ENCODE measurements at regions not wholly inside any gene's neighbourhood (a gene's known extent, or its start where the extent isn't known, plus 50 kb on each side); places are given as distances from the start of the nearest gene placed in this dataset.

DNA sequence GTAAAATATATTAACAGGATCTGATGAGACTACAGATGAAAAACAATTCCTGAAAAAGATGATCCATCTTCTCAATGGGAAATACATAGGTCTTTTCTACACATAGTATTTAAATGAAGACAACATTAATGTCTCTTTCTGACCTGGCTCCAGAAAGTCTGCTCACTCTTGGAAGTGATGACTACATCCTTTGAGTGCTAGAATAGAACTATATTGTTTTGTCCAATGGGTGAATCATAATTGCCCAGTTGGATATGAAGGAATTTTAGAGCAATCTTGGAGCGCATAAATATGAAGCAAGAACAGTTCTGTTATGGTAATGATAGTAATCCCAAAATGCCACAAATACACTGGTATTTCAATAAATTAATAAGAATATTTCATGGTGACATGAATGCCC is 322.1 kb downstream of the DEPDC1B start:
- Histone ChIP-seq H3K4me3 (no peak overlapping the region), H3K27ac (no peak overlapping the region), H3K36me3 (no peaks in the 10 kb centered on the region), H3K27me3 (no peaks in the 10 kb centered on the region), H3K4me1 (no peaks in the 10 kb centered on the region), H3K9me3 (no peaks in the 10 kb centered on the region)
- DNase-seq (no peak), ATAC-seq (no peak)
- intact Hi-C loops (cut with DNase I), result no loop called here
- TF ChIP-seq, protein P1, sequence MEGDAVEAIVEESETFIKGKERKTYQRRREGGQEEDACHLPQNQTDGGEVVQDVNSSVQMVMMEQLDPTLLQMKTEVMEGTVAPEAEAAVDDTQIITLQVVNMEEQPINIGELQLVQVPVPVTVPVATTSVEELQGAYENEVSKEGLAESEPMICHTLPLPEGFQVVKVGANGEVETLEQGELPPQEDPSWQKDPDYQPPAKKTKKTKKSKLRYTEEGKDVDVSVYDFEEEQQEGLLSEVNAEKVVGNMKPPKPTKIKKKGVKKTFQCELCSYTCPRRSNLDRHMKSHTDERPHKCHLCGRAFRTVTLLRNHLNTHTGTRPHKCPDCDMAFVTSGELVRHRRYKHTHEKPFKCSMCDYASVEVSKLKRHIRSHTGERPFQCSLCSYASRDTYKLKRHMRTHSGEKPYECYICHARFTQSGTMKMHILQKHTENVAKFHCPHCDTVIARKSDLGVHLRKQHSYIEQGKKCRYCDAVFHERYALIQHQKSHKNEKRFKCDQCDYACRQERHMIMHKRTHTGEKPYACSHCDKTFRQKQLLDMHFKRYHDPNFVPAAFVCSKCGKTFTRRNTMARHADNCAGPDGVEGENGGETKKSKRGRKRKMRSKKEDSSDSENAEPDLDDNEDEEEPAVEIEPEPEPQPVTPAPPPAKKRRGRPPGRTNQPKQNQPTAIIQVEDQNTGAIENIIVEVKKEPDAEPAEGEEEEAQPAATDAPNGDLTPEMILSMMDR (IDR thresholded peaks at IDR 0.05), result no peak

DNA sequence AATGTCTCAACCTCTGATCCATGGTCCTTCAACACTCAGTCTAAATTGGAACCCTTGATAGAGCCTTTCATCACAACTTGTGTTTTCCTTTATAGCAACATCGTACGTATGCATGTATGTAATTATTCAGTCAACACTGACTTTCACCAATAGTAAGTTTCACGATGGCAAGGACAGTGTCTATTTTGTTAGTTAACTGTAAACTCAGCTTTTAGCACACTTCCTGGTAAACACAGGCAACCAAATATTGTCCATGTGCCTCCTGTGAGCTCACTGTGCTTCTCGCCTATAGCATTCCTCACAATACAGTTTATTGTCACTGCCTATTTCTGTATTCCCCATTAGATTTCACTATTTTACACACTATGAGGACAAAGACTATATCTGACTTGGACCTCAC is 323.1 kb downstream of the DEPDC1B start:
- TF ChIP-seq, protein P1 (IDR thresholded peaks at IDR 0.05), result no peak
- no peak for ATAC-seq
- no peak overlapping the region for H3K4me3 ChIP-seq
- no peaks in the 10 kb centered on the region for H3K9me3 ChIP-seq
- no peak overlapping the region for H3K27ac ChIP-seq
- intact Hi-C loops (cut with DNase I), result no loop called here
- DNase-seq, result no peak
- no peaks in the 10 kb centered on the region for H3K4me1 ChIP-seq
- no peaks in the 10 kb centered on the region for H3K36me3 ChIP-seq
- H3K27me3 ChIP-seq, result no peaks in the 10 kb centered on the region

DNA sequence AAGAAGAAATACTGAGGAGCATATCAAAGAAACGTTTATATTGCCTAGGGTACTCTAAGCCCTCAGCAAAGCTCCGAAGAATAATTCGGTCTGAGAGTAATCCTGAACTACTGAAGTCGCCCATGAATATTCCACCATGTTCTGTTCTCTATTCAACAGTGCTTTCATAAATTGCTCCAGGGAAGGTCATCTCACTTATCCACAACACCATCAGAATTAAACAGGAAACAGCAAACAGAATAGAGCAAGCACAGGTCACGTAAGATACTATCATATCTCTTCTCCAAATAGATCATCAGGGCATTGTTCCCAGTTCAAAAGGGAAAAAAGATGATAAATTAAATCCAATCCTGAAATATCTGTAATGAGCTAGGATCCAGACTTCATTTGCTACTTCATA is 325.6 kb downstream of the DEPDC1B start:
- no peaks in the 10 kb centered on the region for H3K36me3 ChIP-seq
- no peak for DNase-seq
- intact Hi-C loops (cut with DNase I), result no loop called here
- TF ChIP-seq, protein P1 (IDR thresholded peaks at IDR 0.05), result no peak
- no peaks in the 10 kb centered on the region for H3K4me1 ChIP-seq
- H3K4me3 ChIP-seq, result no peak overlapping the region
- no peak for ATAC-seq
- H3K9me3 ChIP-seq, result no peaks in the 10 kb centered on the region
- no peaks in the 10 kb centered on the region for H3K27me3 ChIP-seq
- no peak overlapping the region for H3K27ac ChIP-seq

DNA sequence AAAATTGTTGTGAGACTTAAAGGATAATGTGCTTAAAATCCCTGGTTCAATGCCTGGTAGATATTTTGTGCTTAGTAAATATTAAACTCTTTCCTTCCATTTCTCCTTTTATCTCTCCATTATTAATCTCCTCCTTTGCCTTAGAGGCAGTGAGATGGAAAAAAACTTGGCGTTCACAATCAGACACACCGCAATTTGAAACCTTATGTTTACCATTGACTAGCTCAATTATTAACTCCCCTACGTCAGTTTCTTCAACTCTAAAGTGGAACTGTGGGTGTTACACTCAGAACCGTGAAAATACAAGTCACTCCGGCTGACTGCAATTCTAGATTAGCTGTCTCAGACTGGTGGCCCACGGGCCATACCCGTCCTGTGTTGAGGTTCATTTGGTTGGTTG is 327.2 kb downstream of the DEPDC1B start:
- Histone ChIP-seq H3K27ac (no peak overlapping the region), H3K27me3 (no peaks in the 10 kb centered on the region), H3K36me3 (no peaks in the 10 kb centered on the region), H3K4me3 (no peak overlapping the region), H3K9me3 (no peaks in the 10 kb centered on the region), H3K4me1 (no peaks in the 10 kb centered on the region)
- DNase-seq (peak in 1 of 4 donors; percentile 14), ATAC-seq (peak; percentile 78)
- TF ChIP-seq, protein P1 (IDR thresholded peaks at IDR 0.05), result no peak
- intact Hi-C loops (cut with DNase I), result no loop called here

DNA sequence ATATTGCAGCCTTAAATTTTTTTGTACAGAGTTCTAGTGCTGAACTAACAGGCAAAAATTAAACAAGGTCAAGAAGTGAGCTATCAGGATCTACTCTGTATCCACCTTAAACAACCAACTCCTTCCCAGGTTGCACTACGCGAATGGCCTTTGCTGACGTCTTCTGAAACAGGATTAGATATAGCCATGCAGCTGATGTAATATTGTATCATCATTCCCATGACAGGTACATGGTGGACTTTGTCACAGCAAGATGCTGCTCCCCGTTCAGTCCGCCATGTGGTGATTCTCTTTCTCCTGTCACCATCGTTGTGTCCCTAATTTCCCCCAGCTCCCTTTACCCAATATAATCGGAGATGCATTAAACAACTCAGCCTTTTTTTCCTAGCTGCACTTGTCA is 328.9 kb downstream of the DEPDC1B start:
- Histone ChIP-seq H3K4me3 (no peak overlapping the region), H3K9me3 (no peaks in the 10 kb centered on the region), H3K36me3 (no peaks in the 10 kb centered on the region), H3K27me3 (no peaks in the 10 kb centered on the region), H3K4me1 (no peaks in the 10 kb centered on the region), H3K27ac (no peak overlapping the region)
- no peak for DNase-seq
- no peak for ATAC-seq
- intact Hi-C loops (cut with DNase I), result no loop called here
- TF ChIP-seq, protein P1 (IDR thresholded peaks at IDR 0.05), result no peak

All from left lung (tissue), 4 donors.